NCI-H2227 (cell line): ENCODE measurements at regions not wholly inside any gene's neighbourhood (a gene's known extent, or its start where the extent isn't known, plus 50 kb on each side); places are given as distances from the start of the nearest gene placed in this dataset.
A peak's percentile ranks its signal among the peaks of the same experiment; 100 is the strongest.
"Not testable (repeated sequence)": the region's sequence is repeated elsewhere in the genome, so short reads cannot be mapped to it uniquely, and the experiment has no call there.

Experiments used
- DNase-seq: peaks from one replicate; lab custom pipeline; 2025; ENCODE audit not compliant: unreplicated experiment; lab: John Stamatoyannopoulos, UW

DNA sequence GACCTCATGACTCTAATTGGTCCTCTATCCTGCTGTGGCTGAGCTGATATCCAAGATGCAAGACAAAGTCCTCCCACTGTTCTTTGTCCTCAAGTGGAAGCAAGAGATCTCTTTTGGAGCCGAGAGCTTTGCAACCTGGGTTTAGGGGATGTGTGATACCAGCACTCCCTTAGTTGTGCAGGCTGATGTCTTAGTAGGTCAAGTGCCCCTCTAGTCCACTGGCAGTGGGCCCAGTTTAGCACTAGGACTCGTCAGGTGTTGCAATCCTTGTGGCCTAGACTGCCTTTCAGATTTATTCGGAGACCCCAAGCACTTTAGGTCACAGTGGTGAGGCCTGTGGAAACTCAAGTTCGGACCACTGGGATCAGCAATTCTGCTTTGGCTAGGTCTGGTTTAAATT is 64.0 kb downstream of the GPRASP3 start:
- no peak for DNase-seq

DNA sequence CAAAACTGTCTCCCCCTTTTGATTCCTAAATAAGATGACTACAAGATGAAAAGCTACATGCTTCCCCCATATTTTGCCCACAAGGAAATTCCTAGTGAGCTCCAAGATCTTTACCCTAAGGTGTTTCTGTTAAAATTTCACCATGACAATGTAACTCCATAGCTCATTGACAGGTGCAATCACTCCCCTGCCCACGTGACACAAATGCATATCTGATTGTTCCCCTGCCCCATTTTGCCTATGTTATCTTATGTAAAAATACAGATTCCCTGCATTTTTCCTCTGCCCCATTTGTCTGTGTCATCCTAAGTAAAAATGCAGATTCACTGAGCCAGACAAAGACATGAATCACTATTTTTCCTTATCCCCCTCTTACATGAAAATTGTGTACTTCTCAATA is 66.7 kb downstream of the GPRASP3 start:
- no peak for DNase-seq

DNA sequence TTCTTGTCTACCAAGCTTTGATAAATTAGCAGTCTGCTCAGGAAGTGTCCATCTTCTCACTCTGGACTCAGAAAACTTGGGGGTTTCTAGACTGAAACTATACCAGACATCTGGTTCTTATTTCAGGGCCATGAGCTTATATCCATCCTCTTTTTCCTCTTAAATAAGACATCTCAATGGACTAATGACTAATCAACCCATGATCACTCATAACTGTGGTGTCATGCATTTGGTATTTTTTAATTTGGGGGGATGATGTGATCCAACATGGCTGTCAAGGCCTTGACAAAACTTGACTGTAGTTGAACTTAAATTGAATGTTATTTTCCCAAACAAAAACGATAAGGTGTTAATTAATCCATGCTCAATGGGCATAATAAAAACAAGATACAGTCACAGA is 87.8 kb downstream of the GPRASP3 start:
- no peak for DNase-seq

DNA sequence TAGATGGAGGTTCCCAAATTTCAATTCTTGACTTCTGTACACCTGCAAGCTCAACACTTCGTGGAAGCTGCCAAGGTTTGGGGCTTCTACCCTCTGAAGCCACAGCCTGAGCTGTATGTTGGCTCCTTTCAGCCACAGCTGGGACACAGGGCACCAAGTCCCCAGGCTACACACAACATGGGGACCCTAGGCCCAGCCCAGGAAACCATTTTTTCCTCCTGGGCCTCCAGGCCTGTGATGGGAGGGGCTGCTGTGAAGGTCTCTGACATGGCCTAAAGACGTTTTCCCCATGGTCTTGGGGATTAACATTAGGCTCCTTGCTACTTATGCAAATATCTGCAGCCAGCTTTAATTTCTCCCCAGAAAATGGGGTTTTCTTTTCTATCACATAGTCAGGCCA is 97.7 kb downstream of the GPRASP3 start:
- DNase-seq = not testable (repeated sequence)

DNA sequence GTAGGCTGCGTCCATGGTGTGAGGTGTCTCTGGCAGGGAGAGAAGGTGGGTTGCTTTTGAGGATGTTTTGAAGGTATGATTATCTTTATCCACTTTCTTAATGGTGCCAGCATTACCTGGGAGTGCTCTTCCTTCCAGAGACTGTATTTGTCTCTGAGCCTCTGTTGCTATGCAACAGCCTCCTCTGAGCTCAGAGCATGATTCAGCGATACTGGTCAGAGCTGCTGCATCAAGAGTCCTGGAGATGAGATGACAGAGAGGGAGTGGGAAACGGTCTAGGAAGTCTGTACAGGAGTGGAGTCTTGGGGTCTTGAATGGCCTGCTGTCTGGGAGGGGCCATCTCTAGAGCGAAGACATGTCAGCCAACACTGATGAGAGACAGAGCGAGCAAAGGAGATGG is 104.4 kb upstream of the RAB40AL start:
- DNase-seq = peak; percentile 80

DNA sequence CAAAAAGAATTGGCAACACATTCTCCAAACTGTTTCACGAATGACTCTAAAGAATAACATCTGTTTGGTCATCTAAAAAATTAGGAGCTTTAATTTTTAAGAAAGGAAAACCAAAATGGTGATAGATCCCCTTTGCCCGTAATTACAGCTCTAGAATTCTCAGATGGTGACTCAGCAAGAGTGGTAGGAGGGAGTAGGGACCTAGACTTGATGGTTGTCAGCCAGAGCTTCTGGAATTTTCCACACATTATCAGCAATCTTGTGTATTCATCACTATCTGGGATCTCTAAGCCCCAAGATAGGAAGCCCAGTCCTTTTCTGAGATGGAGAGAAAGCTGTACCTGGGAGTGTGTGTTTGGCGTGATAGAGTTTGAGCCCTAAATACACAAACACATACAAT is 103.9 kb upstream of the RAB40AL start:
- DNase-seq = peak; percentile 25

DNA sequence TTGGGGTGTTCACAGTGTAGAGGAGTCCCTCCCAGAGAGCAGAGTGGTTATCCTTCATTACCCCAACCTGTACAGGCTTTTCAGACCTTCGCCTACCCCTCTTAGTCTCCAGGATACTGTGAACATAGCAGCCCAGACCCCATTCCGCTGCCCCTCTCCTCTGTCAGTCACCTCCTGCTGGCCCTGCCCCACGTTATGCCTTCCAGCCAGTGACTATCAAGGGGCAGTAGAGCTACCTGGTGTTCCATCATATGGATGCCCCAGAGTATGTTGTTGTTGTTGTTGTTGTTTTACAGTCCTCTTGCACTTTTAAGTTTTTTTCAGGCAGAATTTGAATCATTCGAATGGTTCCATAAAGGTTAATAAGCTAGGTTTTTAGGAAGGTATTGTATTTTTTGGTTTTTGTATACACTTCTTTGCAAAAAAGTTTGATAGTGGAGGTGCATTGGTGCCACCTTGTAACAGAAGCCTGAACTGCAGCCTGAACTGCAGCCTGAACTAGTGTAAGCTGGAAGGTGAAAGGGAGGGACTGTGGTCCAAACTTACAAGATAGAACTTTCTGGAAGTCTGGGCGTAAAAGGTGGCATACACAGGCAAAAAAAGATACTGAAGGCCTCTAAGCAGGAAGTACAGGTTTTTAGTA is 101.4 kb upstream of the RAB40AL start:
- peak; percentile 21 for DNase-seq

DNA sequence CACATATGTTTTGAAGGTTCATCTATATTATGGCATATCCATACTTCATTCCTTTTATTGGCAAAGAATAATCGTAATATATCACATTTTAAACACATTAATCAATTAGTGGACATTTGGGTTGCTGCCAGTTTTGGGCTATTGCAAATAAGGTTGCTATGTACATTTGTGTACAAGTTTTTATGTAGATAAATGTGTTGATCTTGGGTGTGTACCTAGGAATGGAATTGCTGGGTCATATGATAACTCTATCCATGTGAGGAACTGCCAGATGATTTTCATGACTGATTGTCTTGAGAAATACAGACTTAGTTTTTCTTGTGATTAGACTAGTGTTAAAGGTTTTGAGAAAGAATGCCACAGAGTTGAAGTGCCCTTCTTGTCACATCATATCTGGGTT is 99.2 kb upstream of the RAB40AL start:
- no peak for DNase-seq

DNA sequence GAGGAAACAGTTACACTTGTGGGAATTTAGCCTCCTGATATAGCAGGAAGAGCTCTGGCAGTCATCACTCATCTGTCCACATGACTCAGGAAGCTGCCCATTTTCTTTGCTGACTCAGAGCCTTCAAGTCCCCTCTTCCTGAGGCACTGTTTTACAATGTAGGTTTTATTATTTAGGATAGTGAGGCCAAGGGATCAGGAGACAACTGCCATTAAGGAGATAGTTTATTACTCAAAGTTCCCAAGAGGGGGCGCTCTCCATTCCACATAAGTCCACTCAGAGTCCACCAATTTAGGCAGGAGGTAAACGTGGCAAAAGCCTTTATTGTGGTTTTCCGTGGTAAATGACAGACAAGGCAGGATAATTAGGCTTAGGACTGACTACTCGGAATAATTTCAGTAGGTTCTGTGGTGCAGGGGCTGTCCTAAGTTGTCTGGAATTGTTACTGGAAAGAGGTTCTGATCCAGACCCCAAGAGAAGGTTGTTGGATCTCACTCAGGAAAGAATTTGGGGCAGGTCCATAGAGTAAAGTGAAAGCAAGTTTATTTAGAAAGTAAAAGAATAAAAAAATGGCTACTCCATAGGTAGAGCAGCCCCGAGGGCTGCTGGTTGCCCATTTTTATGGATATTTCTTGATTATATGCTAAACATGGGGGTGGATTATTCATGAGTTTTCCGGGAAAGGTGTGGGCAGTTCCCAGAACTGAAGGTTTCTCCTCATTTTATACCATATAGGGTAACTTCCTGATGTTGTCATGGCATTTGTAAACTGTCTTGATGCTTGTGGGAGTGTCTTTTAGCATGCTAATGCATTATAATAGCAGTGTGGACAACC is 96.0 kb upstream of the RAB40AL start:
- peak; percentile 20 for DNase-seq

DNA sequence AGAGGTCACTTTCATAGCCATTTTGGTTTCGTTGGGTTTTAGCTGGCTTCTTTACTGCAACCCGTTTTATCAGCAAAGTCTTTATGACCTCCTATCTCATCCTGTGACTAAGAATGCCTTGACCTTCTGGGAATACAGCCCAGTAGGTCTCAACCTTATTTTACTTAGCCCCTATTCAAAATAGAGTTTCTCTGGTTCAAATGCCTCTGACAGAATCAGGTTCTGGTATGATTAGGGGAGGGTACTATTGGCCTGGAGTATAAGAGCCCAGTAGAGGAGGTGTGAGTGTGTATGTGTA is 95.4 kb upstream of the RAB40AL start:
- DNase-seq = no peak

DNA sequence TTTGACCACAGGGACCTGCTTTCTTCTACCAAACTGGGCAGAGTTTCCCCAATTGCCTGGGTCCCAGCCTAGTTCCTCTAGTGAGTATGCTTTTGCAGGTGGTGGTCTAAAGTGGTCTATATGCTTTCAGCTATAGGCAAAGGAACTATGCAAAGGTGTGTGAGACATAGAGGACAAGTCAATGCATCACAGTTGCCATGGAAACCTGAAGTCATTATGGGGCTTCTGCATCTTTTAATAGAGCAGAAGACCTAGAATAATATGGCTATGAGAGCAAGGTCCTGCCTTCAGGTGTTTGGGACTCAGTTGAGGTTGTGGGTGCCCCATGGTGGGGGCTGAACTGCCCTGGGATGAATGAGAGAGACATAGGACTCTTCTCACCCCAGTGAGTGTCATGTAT is 92.1 kb upstream of the RAB40AL start:
- no peak for DNase-seq

DNA sequence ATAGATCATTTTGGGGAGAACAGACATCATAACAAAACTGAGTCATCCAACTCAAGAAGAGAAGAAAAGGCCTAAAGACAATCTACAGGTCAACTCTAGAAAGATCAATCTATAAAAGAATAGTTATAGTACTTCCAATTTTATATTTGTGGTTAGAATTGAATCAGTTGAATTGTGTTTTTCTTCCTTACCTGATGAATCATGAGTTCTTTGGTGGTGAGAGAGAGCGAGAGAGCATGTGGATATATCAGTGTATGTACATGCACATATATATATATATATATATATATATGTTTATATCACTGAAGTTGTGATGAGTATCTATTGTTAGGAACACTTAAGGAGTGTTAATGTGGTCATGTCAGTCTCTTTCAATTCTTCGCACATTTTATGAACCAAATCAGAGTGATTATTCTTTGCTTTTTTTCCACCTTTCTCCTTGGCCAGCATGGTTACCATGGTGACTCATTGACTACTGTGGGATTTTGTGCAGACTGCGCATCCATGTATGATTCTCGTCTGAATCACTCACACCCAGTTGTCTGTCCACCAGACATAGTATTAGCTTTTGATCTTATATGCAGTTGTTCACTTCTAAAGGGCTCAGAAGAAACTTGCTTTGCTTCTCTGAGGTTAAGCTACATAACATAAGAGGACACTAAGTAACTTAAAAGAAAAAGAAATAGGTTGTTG is 90.4 kb upstream of the RAB40AL start:
- no peak for DNase-seq

DNA sequence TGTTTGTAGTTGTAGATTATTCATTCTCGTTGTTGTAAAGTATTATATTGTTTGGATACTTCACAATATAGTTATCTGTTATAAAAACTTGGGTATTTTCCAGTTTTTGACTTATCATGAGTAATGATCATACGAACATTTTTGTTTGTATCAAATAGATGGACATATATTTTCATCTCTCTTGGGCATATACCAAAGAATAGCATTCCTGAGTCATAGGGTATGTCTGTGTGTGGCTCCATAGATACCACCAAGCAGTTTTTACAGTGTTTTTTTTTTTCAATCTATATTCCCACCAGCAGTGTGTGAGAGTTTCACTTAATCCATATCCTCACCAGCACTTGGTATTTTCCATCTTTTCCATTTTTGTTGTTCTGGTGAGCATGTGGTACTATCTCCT is 89.7 kb upstream of the RAB40AL start:
- DNase-seq = no peak

DNA sequence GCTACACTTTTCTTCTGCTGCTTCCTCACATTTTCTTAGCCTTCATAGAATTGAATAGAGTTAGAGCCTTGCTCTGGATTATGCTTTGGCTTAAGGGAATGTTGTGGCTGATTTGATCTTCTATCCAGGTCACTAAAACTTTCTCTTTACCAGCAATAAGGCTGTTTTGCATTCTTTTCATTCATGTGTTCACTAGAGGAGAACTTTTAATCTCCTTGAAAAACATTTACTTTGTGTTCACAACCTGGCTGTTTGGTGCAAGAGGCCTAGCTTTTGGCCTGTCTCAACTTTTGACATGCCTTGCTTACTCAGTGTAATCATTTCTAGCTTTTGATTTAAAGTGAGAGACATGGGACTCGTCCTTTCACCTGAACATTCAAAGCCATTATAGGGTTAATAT is 87.7 kb upstream of the RAB40AL start:
- no peak for DNase-seq

DNA sequence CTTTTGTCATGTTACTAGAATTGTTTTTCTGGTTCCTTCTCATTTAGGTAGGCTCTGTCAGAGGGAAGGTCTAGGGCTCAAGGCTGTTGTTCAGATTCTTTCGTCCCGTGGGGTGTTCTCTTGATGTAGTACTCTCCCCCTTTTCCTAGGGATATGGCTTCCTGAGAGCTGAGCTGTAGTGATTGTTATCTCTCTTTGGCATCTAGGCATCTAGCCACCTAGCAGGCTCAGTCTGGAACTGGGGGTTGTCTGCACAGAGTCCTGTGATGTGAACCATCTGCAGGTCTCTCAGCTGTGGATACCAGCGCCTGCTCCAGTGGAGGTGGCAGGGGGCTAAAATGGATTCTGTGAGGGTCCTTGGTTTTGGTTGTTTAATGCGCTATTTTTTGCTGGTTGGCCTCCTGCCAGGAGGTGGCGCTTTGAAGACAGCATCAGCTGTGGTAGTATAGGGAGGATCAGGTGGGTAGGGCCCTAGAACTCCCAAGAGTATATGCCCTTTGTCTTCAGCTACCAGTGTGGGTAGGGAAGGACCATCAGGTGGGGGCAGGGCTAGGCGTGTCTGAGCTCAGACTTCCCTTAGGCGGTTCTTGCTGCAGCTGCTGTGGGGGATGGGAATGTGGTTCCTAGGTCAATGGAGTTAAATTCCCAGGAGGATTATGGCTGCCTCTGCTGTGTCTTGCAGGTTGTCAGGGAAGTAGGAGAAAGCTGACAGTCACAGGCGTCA is 78.1 kb upstream of the RAB40AL start:
- DNase-seq = not testable (repeated sequence)

DNA sequence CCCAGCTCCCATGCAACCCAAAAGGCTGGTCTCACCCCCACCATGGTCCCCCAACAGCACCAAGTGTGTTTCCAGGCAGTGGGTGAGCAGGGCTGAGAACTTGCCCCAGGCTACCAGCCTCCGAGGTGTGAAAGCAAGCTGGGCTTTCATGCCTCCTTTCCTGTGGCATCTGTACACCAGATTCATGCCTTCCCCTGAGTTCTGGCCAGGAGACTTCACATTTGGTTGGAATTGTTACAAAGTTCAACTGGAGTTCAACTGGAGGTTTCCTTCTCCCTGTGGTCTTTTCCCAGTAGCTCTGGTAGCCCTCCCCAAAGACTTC is 77.6 kb upstream of the RAB40AL start:
- DNase-seq = no peak

DNA sequence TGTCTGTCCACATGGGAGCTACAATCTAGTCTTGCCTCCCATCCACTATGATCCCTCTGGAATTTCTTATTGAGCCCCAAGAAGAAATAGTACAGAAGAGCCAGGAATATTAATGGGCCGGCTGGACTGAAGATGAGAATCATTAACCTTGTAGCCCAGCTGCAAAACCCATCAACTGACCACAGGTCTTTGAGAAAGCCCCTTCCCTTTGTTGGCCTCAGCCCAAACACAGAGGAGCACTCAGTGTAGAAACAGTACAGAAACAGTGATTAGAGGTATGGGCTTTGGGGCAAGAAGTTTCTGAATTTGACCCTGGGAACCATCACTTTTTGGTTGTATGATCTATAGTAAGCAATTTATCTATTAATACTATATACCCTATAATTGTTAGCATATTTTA is 76.8 kb upstream of the RAB40AL start:
- no peak for DNase-seq

DNA sequence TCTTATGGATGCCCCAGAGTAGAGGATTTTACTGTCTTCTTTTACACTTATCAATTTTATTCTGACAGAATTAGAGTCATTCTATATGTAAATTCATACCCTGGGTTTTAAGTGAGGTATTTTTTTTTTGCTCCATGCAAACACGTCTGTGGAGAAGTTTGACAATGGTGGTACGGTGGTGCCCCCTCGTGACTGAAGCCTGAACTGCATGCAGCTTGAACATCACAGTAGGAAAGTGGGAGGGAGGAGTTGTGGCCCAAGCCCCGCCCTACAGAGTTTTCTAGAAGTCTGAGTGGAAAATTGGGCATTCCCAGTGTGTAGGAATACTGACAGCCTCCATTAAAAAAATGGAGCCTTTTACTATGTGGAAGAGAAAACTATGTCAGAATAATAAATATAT is 73.3 kb upstream of the RAB40AL start:
- peak; percentile 91 for DNase-seq

DNA sequence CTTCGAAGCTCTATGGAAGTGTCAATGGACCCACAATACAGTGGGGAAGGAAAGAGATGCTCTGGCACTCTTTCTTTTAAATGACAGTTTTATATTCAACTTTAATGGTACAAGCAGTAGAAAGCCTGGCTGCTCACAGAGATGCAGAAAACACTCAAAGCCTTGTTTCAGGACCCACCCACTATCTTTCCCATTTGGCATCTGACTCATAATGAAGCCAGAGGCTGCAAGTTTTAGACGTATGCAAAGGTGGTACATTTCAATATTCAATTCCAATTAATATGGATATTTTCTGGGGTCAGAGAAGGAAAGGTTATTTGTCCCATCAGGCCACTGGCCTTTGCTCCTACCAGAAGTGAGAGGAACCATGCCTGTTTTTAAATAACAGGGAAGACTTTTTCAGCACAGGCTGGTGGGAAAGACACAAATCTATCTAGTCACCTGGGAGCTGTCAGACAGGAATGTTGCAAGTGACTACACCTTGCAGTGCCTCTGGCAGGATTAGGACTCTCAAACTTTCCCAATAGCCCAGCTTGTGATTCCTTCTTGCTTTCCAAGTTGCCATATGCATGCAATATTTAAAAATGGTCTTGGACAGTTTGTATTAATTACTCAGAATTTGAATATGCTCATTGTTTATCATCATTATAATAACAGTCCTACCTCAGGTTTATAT is 70.0 kb upstream of the RAB40AL start:
- DNase-seq = no peak

DNA sequence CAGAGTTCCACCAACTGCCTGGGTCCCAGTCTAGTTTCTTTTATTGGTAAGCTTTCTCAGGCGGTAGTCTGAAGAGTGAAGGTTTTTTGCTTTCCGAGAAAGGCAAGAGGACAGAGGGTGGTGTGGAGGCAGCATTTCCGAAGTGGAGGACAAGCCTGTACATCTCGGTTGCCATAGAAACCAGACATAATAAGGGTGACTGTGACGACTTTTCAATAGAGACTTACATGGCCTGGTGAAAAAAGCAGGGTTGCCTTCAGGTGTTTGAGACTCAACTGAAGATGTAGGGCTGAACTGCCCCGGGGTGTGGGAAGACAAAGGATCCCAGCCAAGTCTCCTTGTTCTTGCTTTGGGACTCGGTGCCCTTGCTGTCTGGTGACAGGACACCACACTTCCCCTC is 53.6 kb upstream of the RAB40AL start:
- peak; percentile 48 for DNase-seq
